HEK293T (cell line): ENCODE measurements at regions not wholly inside any gene's neighbourhood (a gene's known extent, or its start where the extent isn't known, plus 50 kb on each side); places are given as distances from the start of the nearest gene placed in this dataset.
"Not testable (repeated sequence)": the region's sequence is repeated elsewhere in the genome, so short reads cannot be mapped to it uniquely, and the experiment has no call there.

Experiments
- CTCF ChIA-PET: fragments of 350-600 bp; formaldehyde crosslinking; extraction: SDS; loops from one replicate; lab custom pipeline; 2021; ENCODE audit warnings: antibody characterized with exemption, inconsistent platforms; lab: Yijun Ruan, JAX
- POLR2A ChIA-PET: fragments of 350-600 bp; formaldehyde crosslinking; extraction: SDS; loops from one replicate; lab custom pipeline; 2020; ENCODE audit warnings: antibody characterized with exemption, inconsistent platforms; lab: Yijun Ruan, JAX
- DNase-seq: peaks from one replicate; pipeline ENCODE4 v3.0.0; 2012; ENCODE audit warnings: mixed read lengths; ENCODE audit errors: extremely low spot score
- ARNT ChIP-seq: fragments of 450-650 bp; IDR thresholded peaks from 2 replicates; pipeline ENCODE4 v1.6.1; 2017; ENCODE audit warnings: mild to moderate bottlenecking
- BHLHE40 ChIP-seq: fragments of 450-650 bp; IDR thresholded peaks from 2 replicates; pipeline ENCODE4 v1.6.1; 2016; ENCODE audit warnings: mild to moderate bottlenecking, moderate library complexity, borderline replicate concordance
- CTBP1 ChIP-seq: fragments of 450-650 bp; IDR thresholded peaks from 2 replicates; pipeline ENCODE4 v1.6.1; 2016; ENCODE audit warnings: borderline replicate concordance
- ELF4 ChIP-seq: fragments of 450-650 bp; IDR thresholded peaks from 2 replicates; pipeline ENCODE4 v1.6.1; 2017; ENCODE audit warnings: antibody characterized with exemption
- FOXA1 ChIP-seq: fragments of 450-650 bp; IDR thresholded peaks from 2 replicates; pipeline ENCODE4 v1.6.1; 2016; ENCODE audit warnings: mild to moderate bottlenecking
- FOXK2 ChIP-seq: fragments of 450-650 bp; IDR thresholded peaks from 2 replicates; pipeline ENCODE4 v1.6.1; 2016; ENCODE audit warnings: mild to moderate bottlenecking
- FOXM1 ChIP-seq: fragments of 450-650 bp; IDR thresholded peaks from 2 replicates; pipeline ENCODE4 v1.6.1; 2017; ENCODE audit warnings: mild to moderate bottlenecking, borderline replicate concordance
- HDGF ChIP-seq: fragments of 450-650 bp; IDR thresholded peaks from 2 replicates; pipeline ENCODE4 v1.6.1; 2017; ENCODE audit warnings: antibody characterized with exemption, borderline replicate concordance
- L3MBTL2 ChIP-seq: fragments of 450-650 bp; conservative IDR thresholded peaks from 2 replicates; pipeline ENCODE4 v1.6.1; 2016; ENCODE audit warnings: mild to moderate bottlenecking
- LEF1 ChIP-seq: fragments of 450-650 bp; IDR thresholded peaks from 2 replicates; pipeline ENCODE4 v1.6.1; 2017; ENCODE audit warnings: mild to moderate bottlenecking, borderline replicate concordance
- NFRKB ChIP-seq: fragments of 450-650 bp; IDR thresholded peaks from 2 replicates; pipeline ENCODE4 v1.6.1; 2016; ENCODE audit warnings: mild to moderate bottlenecking, moderate library complexity
- PKNOX1 ChIP-seq: fragments of 450-650 bp; IDR thresholded peaks from 2 replicates; pipeline ENCODE4 v1.6.1; 2016
- SP1 ChIP-seq: fragments of 450-650 bp; IDR thresholded peaks from 2 replicates; pipeline ENCODE4 v1.6.1; 2017
- SUZ12 ChIP-seq: fragments of 450-650 bp; IDR thresholded peaks from 2 replicates; pipeline ENCODE4 v1.6.1; 2016; ENCODE audit warnings: mild to moderate bottlenecking
- TARDBP ChIP-seq: fragments of 450-650 bp; IDR thresholded peaks from 2 replicates; pipeline ENCODE4 v1.6.1; 2016
- ZNF384 ChIP-seq: fragments of 450-650 bp; IDR thresholded peaks from 2 replicates; pipeline ENCODE4 v1.6.1; 2016

- CTCF ChIA-PET = interaction anchor here (0.5 kb wide), 1 partner anchor 8 kb away, joined by 4 read pairs; no protein-coding TSS in a partner anchor
- no peak for DNase-seq
- POLR2A ChIA-PET = no interaction called here
- TF ChIP-seq CTBP1 (no peak), SP1 (no peak)
Measured at GRCh38 chr6:134543128-134543527, 225.2 kb upstream of the SGK1 start.

GRCh38 chr6:134541001-134541400 lies 223.1 kb upstream of the SGK1 start:
- POLR2A ChIA-PET = no interaction called here
- CTCF ChIA-PET = interaction anchor here (0.6 kb wide), 1 partner anchor 14 kb away, joined by 3 read pairs; no protein-coding TSS in a partner anchor
- no peak for DNase-seq
- TF ChIP-seq LEF1 (no peak), TARDBP (no peak), HDGF (no peak), NFRKB (no peak), CTBP1 (no peak), L3MBTL2 (no peak), FOXM1 (no peak)

GRCh38 chr6:134539865-134540323 lies 222.0 kb upstream of the SGK1 start:
- ChIA-PET CTCF (no interaction called here), POLR2A (no interaction called here)
- TF ChIP-seq NFRKB (no peak), FOXM1 (no peak), FOXA1 (no peak), LEF1 (no peak), L3MBTL2 (no peak), CTBP1 (no peak), SUZ12 (no peak), PKNOX1 (no peak), TARDBP (no peak), HDGF (no peak), BHLHE40 (no peak), FOXK2 (no peak), SP1 (no peak), ELF4 (no peak), ZNF384 (no peak), ARNT (no peak)
- no peak for DNase-seq

- POLR2A ChIA-PET, CTCF ChIA-PET, DNase-seq: not testable (repeated sequence)
Measured at GRCh38 chr6:134537765-134538164, 219.9 kb upstream of the SGK1 start.

GRCh38 chr6:134537146-134537555 lies 219.2 kb upstream of the SGK1 start:
- ChIA-PET CTCF (no interaction called here), POLR2A (no interaction called here)
- TF ChIP-seq SUZ12 (no peak), CTBP1 (no peak), TARDBP (no peak), FOXM1 (no peak), FOXA1 (no peak), FOXK2 (no peak), ZNF384 (no peak), ARNT (no peak), HDGF (no peak), SP1 (no peak), NFRKB (no peak), LEF1 (no peak), L3MBTL2 (no peak), PKNOX1 (no peak), BHLHE40 (no peak), ELF4 (no peak)
- DNase-seq = no peak

GRCh38 chr6:134535831-134536230 lies 217.9 kb upstream of the SGK1 start:
- no peak for DNase-seq
- ChIA-PET POLR2A (no interaction called here), CTCF (interaction anchor here (0.6 kb wide), 1 partner anchor 159 kb away, joined by 9 read pairs; no protein-coding TSS in a partner anchor)
- TF ChIP-seq NFRKB (no peak), LEF1 (no peak), PKNOX1 (no peak), ELF4 (no peak), ARNT (no peak), TARDBP (no peak), FOXM1 (no peak), HDGF (no peak), BHLHE40 (no peak), FOXK2 (no peak), SP1 (no peak), ZNF384 (no peak), L3MBTL2 (no peak), FOXA1 (no peak), SUZ12 (no peak), CTBP1 (no peak)

- TF ChIP-seq TARDBP = no peak
- TF ChIP-seq HDGF = no peak
- no peak for DNase-seq
- CTCF ChIA-PET = no interaction called here
- POLR2A ChIA-PET = no interaction called here
Measured at GRCh38 chr6:134534708-134535149, 216.8 kb upstream of the SGK1 start.
